ENCODE measurements at regions not wholly inside any gene's neighbourhood (a gene's known extent, or its start where the extent isn't known, plus 50 kb on each side); places are given as distances from the start of the nearest gene placed in this dataset.

- no peak for TF ChIP-seq CTCF (IDR thresholded peaks at IDR 0.05 in 4 of 5, conservative IDR thresholded peaks at IDR 0.05 in 1 of 5)
- no peak for TF ChIP-seq POLR2A (IDR thresholded peaks at IDR 0.05)
These were observed 111.7 kb upstream of the NUDT12 start for GRCh38 chr5:103674251-103674650.
